Tibial artery (tissue), 4 donors: ENCODE measurements at regions not wholly inside any gene's neighbourhood (a gene's known extent, or its start where the extent isn't known, plus 50 kb on each side); places are given as distances from the start of the nearest gene placed in this dataset.

ENCODE experiments used
- DNase-seq, 2 donors: peaks; one replicate each; pipeline ENCODE4 v3.0.0-alpha.2; 2019
- H3K27ac ChIP-seq, 2 donors: fragments of 200-600 bp; sonication (generic) in 1 of 2; 1 replicate in 1 of 2; 2 replicates in 1 of 2; pipeline ENCODE4 v1.5.1; 2018 to 2019; ENCODE audit warnings: mild to moderate bottlenecking in 1 of 2
- H3K27me3 ChIP-seq, 2 donors: fragments of 200-600 bp; sonication (generic) in 1 of 2; one replicate each; pipeline versions ENCODE4 v1.5.1 to v1.6.0; 2016 to 2019
- H3K36me3 ChIP-seq, 3 donors: fragments of 200-600 bp; sonication (generic) in 2 of 3; one replicate each; pipeline ENCODE4 v1.5.1; 2016 to 2019; ENCODE audit warnings: mild to moderate bottlenecking in 2 of 3
- H3K4me1 ChIP-seq, 4 donors: fragments of 200-600 bp; sonication (generic) in 2 of 4; 1 replicate in 3 of 4; 2 replicates in 1 of 4; pipeline ENCODE4 v1.5.1; 2016 to 2019
- H3K4me3 ChIP-seq, 2 donors: fragments of 200-600 bp; sonication (generic) in 1 of 2; 1 replicate in 1 of 2; 2 replicates in 1 of 2; pipeline ENCODE4 v1.5.1; 2018 to 2019; ENCODE audit warnings: mild to moderate bottlenecking in 2 of 2
- H3K9me3 ChIP-seq, 3 donors: fragments of 200-600 bp; sonication (generic) in 1 of 3; one replicate each; pipeline ENCODE4 v1.5.1; 2016 to 2019
- CTCF ChIP-seq, 2 experiments: fragments of 200-600 bp in 1 of 2; fragments of 450-650 bp in 1 of 2; IDR thresholded peaks; one replicate each; pipeline ENCODE4 v1.5.1; 2017 to 2019; ENCODE audit warnings: antibody characterized with exemption in 2 of 2, mild to moderate bottlenecking in 1 of 2, moderate library complexity in 1 of 2
- intact Hi-C: fragments of 100-400 bp; cut with DNase I; formaldehyde crosslinking; loops from one replicate; pipeline ENCODE4 v1.15.0; 2023; ENCODE audit warnings: low total_unique reads

GRCh38 chr14:38526826-38527501, 271.1 kb upstream of the CLEC14A start:
- DNase-seq: no peak
- intact Hi-C loops: no loop called here
- H3K36me3 ChIP-seq: no peaks in the 10 kb centered on the region
- no peaks in the 10 kb centered on the region for H3K27me3 ChIP-seq
- no peak overlapping the region for H3K27ac ChIP-seq
- no peaks in the 10 kb centered on the region for H3K4me1 ChIP-seq
- no peak overlapping the region for H3K4me3 ChIP-seq
- no peak for TF ChIP-seq CTCF (IDR thresholded peaks at IDR 0.05)
- H3K9me3 ChIP-seq: no peaks in the 10 kb centered on the region

- Histone ChIP-seq H3K27ac (no peak overlapping the region), H3K4me1 (no peaks in the 10 kb centered on the region)
- TF ChIP-seq CTCF (IDR thresholded peaks at IDR 0.05): no peak
Measured at GRCh38 chr14:38524636-38525509, 269.0 kb upstream of the CLEC14A start.

GRCh38 chr14:38522724-38523123, 266.8 kb upstream of the CLEC14A start:
- no peak for DNase-seq
- no peaks in the 10 kb centered on the region for H3K9me3 ChIP-seq
- H3K4me3 ChIP-seq: no peak overlapping the region
- H3K27ac ChIP-seq: no peak overlapping the region
- no peak for TF ChIP-seq CTCF (IDR thresholded peaks at IDR 0.05)
- no peaks in the 10 kb centered on the region for H3K27me3 ChIP-seq
- H3K36me3 ChIP-seq: no peaks in the 10 kb centered on the region
- no peaks in the 10 kb centered on the region for H3K4me1 ChIP-seq
- intact Hi-C loops: no loop called here

More at GRCh38 chr14:38524636-38525509, 269.0 kb upstream of the CLEC14A start:
- H3K4me3 ChIP-seq: no peak overlapping the region
- H3K36me3 ChIP-seq: no peaks in the 10 kb centered on the region
- no peak for DNase-seq
- H3K27me3 ChIP-seq: no peaks in the 10 kb centered on the region
- H3K9me3 ChIP-seq: no peaks in the 10 kb centered on the region
- intact Hi-C loops: no loop called here

GRCh38 chr14:38521591-38521990, 265.7 kb upstream of the CLEC14A start:
- H3K27me3 ChIP-seq: no peaks in the 10 kb centered on the region
- no peak for TF ChIP-seq CTCF (IDR thresholded peaks at IDR 0.05)
- no peak overlapping the region for H3K27ac ChIP-seq
- intact Hi-C loops: no loop called here
- H3K4me1 ChIP-seq: no peaks in the 10 kb centered on the region
- DNase-seq: no peak
- no peak overlapping the region for H3K4me3 ChIP-seq
- H3K36me3 ChIP-seq: no peaks in the 10 kb centered on the region
- H3K9me3 ChIP-seq: no peaks in the 10 kb centered on the region

- no peak for TF ChIP-seq CTCF (IDR thresholded peaks at IDR 0.05)
- no peak overlapping the region for H3K27ac ChIP-seq
- H3K9me3 ChIP-seq: no peaks in the 10 kb centered on the region
- no peaks in the 10 kb centered on the region for H3K27me3 ChIP-seq
- DNase-seq: no peak
- intact Hi-C loops: no loop called here
- no peak overlapping the region for H3K4me3 ChIP-seq
- H3K36me3 ChIP-seq: no peaks in the 10 kb centered on the region
- no peaks in the 10 kb centered on the region for H3K4me1 ChIP-seq
Measured at GRCh38 chr14:38517426-38517825, 261.5 kb upstream of the CLEC14A start.
